ENCODE measurements at regions not wholly inside any gene's neighbourhood (a gene's known extent, or its start where the extent isn't known, plus 50 kb on each side); places are given as distances from the start of the nearest gene placed in this dataset.

- Histone ChIP-seq H3K27ac (ENCODE audit: low read depth in 1 of 2, low read length in 2 of 2) (no peak overlapping the region), H3K4me3 (ENCODE audit: low read length) (no peak overlapping the region), H3K4me1 (ENCODE audit: insufficient read depth, low read length) (no peaks in the 10 kb centered on the region), H3K9me3 (ENCODE audit: control insufficient read depth in 1 of 2, insufficient read depth in 1 of 2, low read length in 2 of 2) (no peaks in the 10 kb centered on the region), H3K36me3 (ENCODE audit: insufficient read depth, low read length) (no peaks in the 10 kb centered on the region), H3K27me3 (ENCODE audit: control insufficient read depth in 1 of 2, insufficient read depth in 2 of 2, low read length in 2 of 2) (no peaks in the 10 kb centered on the region)
- no peaks in the 10 kb centered on the region for H3K9me3 Mint-ChIP-seq
- intact Hi-C loops (cut with DNase I, micrococcal nuclease): no loop called here
- DNase-seq (no peak), ATAC-seq (ENCODE audit: poor library complexity) (no peak)
- no peaks in the 10 kb centered on the region for H3K36me3 Mint-ChIP-seq (ENCODE audit: low read depth)
- ChIA-PET POLR2A (no interaction called here), CTCF (no interaction called here)
- no peaks in the 10 kb centered on the region for H3K27me3 Mint-ChIP-seq
- H3K4me3 Mint-ChIP-seq: no peak overlapping the region
- H3K27ac Mint-ChIP-seq: no peak overlapping the region
- no peak for TF ChIP-seq CTCF (IDR thresholded peaks at IDR 0.05)
- no peaks in the 10 kb centered on the region for H3K4me1 Mint-ChIP-seq (ENCODE audit: low read depth)
These were observed 512.1 kb downstream of the LMO4 start for GRCh38 chr1:87840767-87841166.

- DNase-seq (no peak), ATAC-seq (ENCODE audit: poor library complexity) (no peak)
- intact Hi-C loops (cut with DNase I, micrococcal nuclease): no loop called here
- H3K27ac Mint-ChIP-seq: no peak overlapping the region
- no peak overlapping the region for H3K27ac ChIP-seq (ENCODE audit: low read depth in 1 of 2, low read length in 2 of 2)
- no peaks in the 10 kb centered on the region for H3K27me3 ChIP-seq (ENCODE audit: control insufficient read depth in 1 of 2, insufficient read depth in 2 of 2, low read length in 2 of 2)
- no peaks in the 10 kb centered on the region for H3K4me1 Mint-ChIP-seq (ENCODE audit: low read depth)
- no peak overlapping the region for H3K4me3 ChIP-seq (ENCODE audit: low read length)
- POLR2A ChIA-PET: no interaction called here
- no peaks in the 10 kb centered on the region for H3K36me3 Mint-ChIP-seq (ENCODE audit: low read depth)
- H3K9me3 ChIP-seq (ENCODE audit: control insufficient read depth in 1 of 2, insufficient read depth in 1 of 2, low read length in 2 of 2): no peaks in the 10 kb centered on the region
- no peaks in the 10 kb centered on the region for H3K27me3 Mint-ChIP-seq
- no peaks in the 10 kb centered on the region for H3K36me3 ChIP-seq (ENCODE audit: insufficient read depth, low read length)
- H3K4me1 ChIP-seq (ENCODE audit: insufficient read depth, low read length): no peaks in the 10 kb centered on the region
- CTCF ChIA-PET: no interaction called here
- no peak overlapping the region for H3K4me3 Mint-ChIP-seq
- H3K9me3 Mint-ChIP-seq: no peaks in the 10 kb centered on the region
- no peak for TF ChIP-seq CTCF (IDR thresholded peaks at IDR 0.05)
These were observed 512.7 kb downstream of the LMO4 start for GRCh38 chr1:87841332-87841731.

- H3K4me1 Mint-ChIP-seq (ENCODE audit: low read depth): no peaks in the 10 kb centered on the region
- Histone ChIP-seq H3K27ac (ENCODE audit: low read depth in 1 of 2, low read length in 2 of 2) (no peak overlapping the region), H3K9me3 (ENCODE audit: control insufficient read depth in 1 of 2, insufficient read depth in 1 of 2, low read length in 2 of 2) (no peaks in the 10 kb centered on the region), H3K4me3 (ENCODE audit: low read length) (no peak overlapping the region), H3K4me1 (ENCODE audit: insufficient read depth, low read length) (no peaks in the 10 kb centered on the region), H3K36me3 (ENCODE audit: insufficient read depth, low read length) (no peaks in the 10 kb centered on the region), H3K27me3 (ENCODE audit: control insufficient read depth in 1 of 2, insufficient read depth in 2 of 2, low read length in 2 of 2) (no peaks in the 10 kb centered on the region)
- POLR2A ChIA-PET: no interaction called here
- H3K27me3 Mint-ChIP-seq: no peaks in the 10 kb centered on the region
- CTCF ChIA-PET: no interaction called here
- intact Hi-C loops (cut with DNase I, micrococcal nuclease): no loop called here
- TF ChIP-seq CTCF (IDR thresholded peaks at IDR 0.05): no peak
- H3K27ac Mint-ChIP-seq: no peak overlapping the region
- H3K4me3 Mint-ChIP-seq: no peak overlapping the region
- ATAC-seq (ENCODE audit: poor library complexity) (no peak), DNase-seq (no peak)
- H3K9me3 Mint-ChIP-seq: no peaks in the 10 kb centered on the region
- H3K36me3 Mint-ChIP-seq (ENCODE audit: low read depth): no peaks in the 10 kb centered on the region
These were observed 513.5 kb downstream of the LMO4 start for GRCh38 chr1:87842156-87842555.

Measured in CD4-positive, alpha-beta T cell (primary cell).